ENCODE measurements at regions not wholly inside any gene's neighbourhood (a gene's known extent, or its start where the extent isn't known, plus 50 kb on each side); places are given as distances from the start of the nearest gene placed in this dataset.

- TF ChIP-seq CTCF (IDR thresholded peaks at IDR 0.05; ENCODE audit: low read depth, low read length): no peak
- no peak for TF ChIP-seq MAX (IDR thresholded peaks at IDR 0.05; ENCODE audit: low read depth, low read length)
- no peak for TF ChIP-seq POLR2A (IDR thresholded peaks at IDR 0.05; ENCODE audit: extremely low read depth, insufficient read length)
- TF ChIP-seq MYC (IDR thresholded peaks at IDR 0.05; ENCODE audit: low read depth, low read length): no peak
These were observed 1005.7 kb downstream of the UQCRFS1 start for GRCh38 chr19:28207244-28207643.
